Fibroblast of skin of abdomen (primary cell): ENCODE measurements at regions not wholly inside any gene's neighbourhood (a gene's known extent, or its start where the extent isn't known, plus 50 kb on each side); places are given as distances from the start of the nearest gene placed in this dataset.

Experiments used
- DNase-seq: peaks from one replicate; pipeline ENCODE4 v3.0.0-alpha.2; 2013

GRCh38 chr3:102237181-102237580 is 197.6 kb upstream of the ZPLD1 start:
- DNase-seq = no peak

GRCh38 chr3:102237838-102238237 is 197.0 kb upstream of the ZPLD1 start:
- DNase-seq = no peak

DNA sequence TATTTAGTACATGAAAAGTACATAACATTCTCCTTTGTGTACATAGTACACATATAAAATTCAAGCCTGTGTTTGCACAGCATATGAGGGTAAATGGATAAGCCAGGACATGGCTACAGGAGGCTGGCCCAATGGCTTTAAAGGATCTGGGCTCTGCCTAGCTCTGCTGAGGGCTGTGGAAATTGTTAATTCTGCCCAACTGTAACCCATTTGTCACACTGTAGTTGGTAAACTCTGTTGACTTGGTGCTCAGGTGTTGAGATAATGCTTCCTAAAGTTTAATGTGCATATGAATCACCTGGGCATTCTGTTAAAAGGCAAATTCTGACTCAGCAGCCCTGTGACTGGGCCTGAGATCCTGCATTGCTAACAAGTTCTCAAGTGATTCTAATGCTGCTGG is 196.5 kb upstream of the ZPLD1 start:
- DNase-seq = no peak

DNA sequence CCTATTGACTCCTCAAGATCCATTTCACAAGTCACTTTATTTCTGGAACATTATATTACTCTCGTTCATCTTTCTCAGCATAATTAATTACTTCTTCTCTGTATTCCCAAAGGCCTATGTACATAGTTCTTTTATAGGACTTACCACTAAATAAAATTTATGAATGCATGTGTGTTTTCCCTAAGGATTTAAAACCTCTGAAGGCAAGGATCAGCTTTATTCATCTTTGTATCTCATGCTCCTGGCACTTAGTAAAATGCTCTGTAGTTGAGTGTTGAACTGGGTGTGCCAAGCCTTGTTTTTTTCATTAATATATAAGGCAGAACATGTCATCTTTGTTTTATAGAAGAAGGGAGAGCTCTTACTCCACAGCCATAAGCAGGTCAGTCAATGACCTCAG is 194.1 kb upstream of the ZPLD1 start:
- DNase-seq = no peak

GRCh38 chr3:102248981-102249705 is 185.7 kb upstream of the ZPLD1 start:
- no peak for DNase-seq

DNA sequence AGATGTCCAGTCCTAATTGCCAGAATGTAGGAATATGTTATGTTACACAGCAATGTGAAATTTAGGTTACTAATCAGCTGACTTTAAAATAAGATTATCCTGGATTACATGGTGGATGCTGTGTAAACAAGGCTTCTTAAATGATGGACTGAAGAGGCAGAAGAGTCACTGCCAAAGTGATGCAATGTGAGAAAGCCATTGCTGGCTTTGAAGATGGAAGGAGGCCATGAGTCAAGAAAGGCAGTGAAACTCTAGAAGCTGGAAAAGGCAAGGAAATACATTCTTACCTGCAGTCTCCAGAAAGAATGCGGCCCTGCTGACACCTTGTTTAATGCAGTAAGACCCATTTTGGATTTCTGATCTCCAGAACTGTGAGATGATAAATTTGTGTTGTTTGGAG is 179.1 kb upstream of the ZPLD1 start:
- no peak for DNase-seq

- no peak for DNase-seq
Measured at GRCh38 chr3:102258666-102259227, 176.1 kb upstream of the ZPLD1 start.

GRCh38 chr3:102259663-102260062 is 175.2 kb upstream of the ZPLD1 start:
- no peak for DNase-seq

DNA sequence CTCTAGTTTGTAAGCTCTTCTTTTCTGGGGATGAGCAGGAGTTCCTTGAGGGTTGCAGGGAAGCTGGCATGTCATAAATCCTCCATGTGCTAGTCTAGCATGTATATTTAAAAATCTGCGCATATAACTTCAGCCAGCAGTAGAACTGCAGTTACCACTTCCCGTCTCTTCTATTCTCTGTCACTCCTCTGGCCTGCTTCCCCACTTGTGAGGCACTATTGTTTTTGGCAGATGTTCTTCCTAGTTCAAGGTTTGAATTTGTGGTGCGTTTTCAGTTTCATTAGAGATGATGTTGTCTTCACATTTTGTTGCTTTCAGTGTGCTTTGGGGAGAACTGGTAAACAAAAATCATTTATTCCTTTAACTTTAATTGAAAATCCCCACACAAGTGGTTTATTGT is 169.1 kb upstream of the ZPLD1 start:
- DNase-seq = no peak

DNA sequence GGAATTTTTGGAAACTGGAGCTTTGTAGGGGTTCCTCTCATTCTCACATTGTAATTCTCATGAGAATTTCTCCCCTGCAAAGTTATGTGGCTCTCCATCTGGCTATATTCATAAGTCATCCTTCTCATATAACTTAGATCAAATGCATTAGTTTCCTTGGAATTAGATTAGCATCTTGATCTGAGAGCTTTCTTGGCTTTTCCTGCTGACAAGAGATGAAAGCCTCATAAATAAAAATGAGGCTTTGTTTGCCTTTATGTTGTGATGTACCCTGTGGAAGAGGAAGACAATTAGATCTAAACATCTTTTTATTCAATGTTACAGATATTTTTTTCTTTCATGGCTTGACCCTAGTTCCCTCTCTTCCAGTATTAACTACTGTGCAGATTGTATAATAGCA is 165.4 kb upstream of the ZPLD1 start:
- DNase-seq = no peak

GRCh38 chr3:102290241-102290640 is 144.6 kb upstream of the ZPLD1 start:
- DNase-seq = no peak

GRCh38 chr3:102295756-102296155 is 139.1 kb upstream of the ZPLD1 start:
- DNase-seq = no peak

DNA sequence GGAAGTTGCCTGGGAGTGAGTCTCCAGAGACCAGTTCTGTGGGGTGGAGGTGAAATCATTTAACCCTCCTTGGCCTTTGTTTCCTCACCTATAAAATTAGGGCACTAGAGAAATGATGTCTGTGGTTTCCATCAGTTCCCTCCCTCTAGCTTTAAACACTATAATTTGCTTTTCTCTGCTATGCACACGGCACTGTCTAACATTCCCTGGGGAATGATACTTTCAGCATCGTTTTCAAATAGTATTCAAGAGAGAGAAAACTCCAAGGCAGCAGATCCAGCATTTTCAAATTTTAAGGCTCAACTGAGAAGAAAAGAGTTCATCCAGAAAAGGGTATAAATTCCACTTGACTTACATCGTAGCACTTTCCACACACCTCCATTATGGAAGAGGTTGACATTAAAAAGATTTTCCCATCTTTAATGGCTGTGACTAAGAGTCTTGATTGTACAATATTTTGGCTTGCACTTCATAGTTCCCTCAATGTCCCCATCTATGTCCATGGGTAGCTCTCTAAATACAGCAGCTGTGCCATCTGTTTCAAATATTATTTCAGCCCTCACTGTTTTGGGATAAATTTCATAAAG is 137.7 kb upstream of the ZPLD1 start:
- DNase-seq = no peak

DNA sequence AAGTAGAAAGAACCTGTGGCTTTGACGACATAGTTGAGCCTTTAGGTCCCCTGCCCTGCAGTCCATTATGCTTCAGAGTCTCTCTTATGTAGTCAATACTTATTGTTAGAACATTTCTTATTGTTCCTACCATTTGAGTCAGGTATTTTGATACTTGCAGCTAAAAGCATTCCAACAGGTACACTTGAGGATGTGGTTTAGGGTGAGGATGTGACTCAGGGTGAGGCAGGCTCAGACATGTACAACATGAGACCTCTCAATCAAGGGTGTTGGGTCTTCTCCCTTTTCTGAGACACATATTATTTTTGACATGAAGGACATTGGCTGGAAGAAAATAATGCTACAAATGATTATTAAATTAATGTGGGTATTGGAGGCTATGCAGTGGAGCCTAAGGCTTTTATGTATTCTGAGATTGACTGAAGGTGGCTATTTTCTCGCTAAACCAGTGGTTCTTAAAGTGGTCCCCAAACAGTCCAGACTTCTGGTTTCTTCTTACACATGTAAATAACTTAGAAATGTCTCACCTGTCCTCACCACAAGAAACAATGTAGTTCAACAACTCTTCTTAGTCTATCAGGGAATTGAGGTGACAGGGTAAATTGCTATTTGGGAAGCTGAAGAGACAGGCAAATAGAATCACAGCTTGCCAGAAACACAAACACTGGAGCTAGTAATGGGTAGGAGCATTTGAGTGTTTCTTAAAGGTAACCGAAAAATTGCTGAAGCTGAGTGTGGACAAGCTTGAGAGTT is 135.5 kb upstream of the ZPLD1 start:
- DNase-seq = no peak

DNA sequence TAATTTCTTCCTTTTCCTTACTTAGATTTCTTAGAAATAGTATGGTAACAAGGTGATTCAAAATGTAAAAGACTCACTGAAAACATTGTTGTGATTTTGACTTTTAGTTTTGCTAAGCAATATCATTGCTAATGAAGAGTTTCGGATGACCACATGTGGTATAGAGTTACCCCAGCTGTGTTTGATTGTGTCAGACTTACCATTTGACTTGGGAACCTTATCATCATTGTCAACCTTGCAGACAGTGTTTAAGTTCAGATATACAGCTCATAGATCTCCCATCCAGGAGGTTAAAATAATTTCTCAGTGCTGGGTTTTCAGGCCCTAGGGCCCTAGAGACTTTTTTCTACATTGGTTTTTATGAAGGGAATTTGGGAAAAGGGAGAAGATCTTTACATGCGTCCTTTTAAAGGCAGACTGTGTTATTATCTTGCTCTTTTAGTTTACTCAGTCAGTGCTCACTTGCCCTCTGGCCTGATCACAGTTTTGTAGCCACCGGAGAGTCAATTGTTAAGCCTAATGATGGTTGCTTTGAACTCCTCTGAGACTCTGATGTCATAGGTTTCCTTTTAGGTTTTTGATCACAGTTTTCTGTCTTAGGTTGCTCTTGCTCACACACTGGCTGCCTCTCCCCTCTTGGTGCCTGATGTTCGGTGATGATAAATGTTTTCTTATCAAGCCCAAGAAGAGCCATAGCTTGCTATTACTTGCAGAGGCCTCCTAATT is 133.5 kb upstream of the ZPLD1 start:
- DNase-seq = no peak

DNA sequence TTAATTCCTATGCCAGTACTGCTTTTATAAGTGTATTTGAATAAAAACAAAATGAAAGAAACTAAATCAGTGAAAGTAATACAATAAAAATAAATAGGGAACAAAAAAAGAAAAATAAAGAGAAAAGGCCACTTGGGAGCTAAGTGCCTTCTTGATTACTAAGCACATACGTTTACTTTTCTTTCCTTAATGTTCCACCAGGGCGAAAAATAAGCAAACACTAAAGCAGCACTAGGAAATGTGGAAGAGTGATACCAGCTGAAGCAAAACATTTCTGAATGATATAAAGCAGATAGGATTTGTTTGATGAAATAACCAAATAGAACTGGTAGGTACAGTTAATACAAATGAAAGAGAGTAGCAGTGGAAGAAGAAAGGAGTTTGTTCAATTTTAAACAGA is 132.8 kb upstream of the ZPLD1 start:
- DNase-seq = no peak

DNA sequence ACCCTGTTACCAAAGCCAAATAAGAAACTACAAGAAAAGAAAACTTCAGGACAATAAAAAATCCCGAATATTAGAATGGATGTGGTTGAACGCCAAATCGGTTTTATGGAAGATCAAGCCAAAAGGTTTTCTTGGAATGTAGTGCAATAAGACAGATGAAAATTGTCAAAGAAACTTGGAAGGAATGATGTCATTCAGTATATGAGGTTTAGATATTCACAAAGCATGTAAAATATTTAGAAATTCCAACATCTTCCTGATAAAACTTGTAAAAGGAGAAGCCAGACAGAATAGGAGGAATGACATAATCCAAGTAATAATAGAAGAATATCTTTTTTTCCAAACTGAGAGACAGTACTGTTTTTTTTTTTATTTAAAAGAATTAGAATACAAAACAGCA is 130.3 kb upstream of the ZPLD1 start:
- DNase-seq = no peak

DNA sequence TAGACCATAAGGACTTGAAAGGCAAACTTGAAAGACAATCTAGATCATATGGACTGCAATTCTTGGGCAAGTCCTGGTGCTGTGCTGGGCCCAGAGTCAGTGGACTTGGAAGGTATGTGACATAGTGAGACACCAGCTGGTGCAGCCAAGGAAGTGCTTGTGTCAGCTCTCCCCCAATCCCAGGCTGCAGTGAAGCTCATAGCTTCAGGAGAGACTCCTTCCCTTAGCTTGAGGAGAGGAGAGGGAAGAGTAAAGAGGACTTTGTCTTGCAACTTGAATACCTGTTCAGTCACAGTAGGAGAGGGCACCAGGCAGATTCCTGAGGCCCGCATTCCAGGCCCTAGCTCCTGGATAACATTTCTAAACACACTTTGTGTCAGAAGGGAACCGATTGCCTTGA is 127.4 kb upstream of the ZPLD1 start:
- no peak for DNase-seq

- DNase-seq = peak; percentile 17
Measured at GRCh38 chr3:102329066-102329465, 105.7 kb upstream of the ZPLD1 start.

GRCh38 chr3:102329561-102329960 is 105.3 kb upstream of the ZPLD1 start:
- DNase-seq = no peak

- no peak for DNase-seq
Measured at GRCh38 chr3:102332205-102332604, 102.6 kb upstream of the ZPLD1 start.

DNA sequence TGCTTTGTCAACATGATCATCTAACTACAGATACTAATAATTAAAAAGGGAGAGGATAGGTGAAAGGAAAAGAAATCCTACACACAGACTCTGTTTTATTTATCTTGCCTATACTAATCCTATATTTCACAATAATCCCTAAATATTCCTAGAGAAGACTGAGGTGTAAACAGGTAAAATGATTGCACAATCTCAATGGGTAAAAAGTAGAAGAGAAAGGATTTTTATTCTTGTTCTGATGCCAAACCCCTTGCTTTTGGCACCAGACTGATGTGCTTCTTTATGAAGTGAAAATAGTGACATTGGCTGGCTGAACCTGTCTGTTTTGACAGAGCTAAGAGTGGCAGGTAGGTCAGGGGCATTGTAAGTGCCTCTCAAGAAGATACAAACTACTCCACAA is 101.9 kb upstream of the ZPLD1 start:
- DNase-seq = no peak

DNA sequence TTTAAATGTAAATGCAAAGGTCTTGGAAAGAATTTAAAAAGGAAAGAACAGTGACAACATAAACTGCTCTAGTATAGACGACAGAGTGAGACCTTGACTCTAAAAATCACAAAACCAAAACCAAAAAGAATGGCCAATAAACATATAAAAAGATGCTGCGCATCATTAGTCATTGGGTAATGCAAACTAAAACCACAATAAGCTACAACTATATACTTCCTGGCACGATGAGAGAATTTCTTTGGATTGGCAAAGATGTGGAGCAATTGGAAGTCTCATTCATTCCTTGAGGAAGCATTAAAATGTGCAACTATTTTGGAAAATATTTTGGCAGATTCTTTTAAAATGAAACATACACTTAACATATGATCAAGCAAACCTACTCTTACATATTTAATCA is 98.7 kb upstream of the ZPLD1 start:
- peak; percentile 5 for DNase-seq
